Thyroid gland (tissue), 4 donors: ENCODE measurements at regions not wholly inside any gene's neighbourhood (a gene's known extent, or its start where the extent isn't known, plus 50 kb on each side); places are given as distances from the start of the nearest gene placed in this dataset.

Experiments
- CTCF ChIP-seq, 6 experiments: fragments of 200-600 bp in 3 of 6; fragments of 450-650 bp in 3 of 6; sonication (generic) in 3 of 6; IDR thresholded peaks; one replicate each; pipeline ENCODE4 v1.5.1; 2016 to 2019; ENCODE audit warnings: antibody characterized with exemption in 6 of 6, mild to moderate bottlenecking in 2 of 6, inconsistent platforms in 1 of 6, moderate library complexity in 1 of 6
- POLR2A ChIP-seq, 2 donors: fragments of 450-650 bp; IDR thresholded peaks; one replicate each; pipeline ENCODE4 v1.6.1; 2017; ENCODE audit warnings: antibody characterized with exemption in 2 of 2, mild to moderate bottlenecking in 2 of 2, moderate library complexity in 1 of 2

GRCh38 chr5:24737163-24737562 is 92.4 kb upstream of the CDH10 start:
- TF ChIP-seq CTCF (IDR thresholded peaks at IDR 0.05), result no peak
- no peak for TF ChIP-seq POLR2A (IDR thresholded peaks at IDR 0.05)
